GM23338 (cell line): ENCODE measurements at regions not wholly inside any gene's neighbourhood (a gene's known extent, or its start where the extent isn't known, plus 50 kb on each side); places are given as distances from the start of the nearest gene placed in this dataset.

Experiments
- CTCF ChIP-seq, 2 experiments: fragments of 200-600 bp in 1 of 2; sonication (generic) in 1 of 2; conservative IDR thresholded peaks; 2 replicates each; pipeline versions ENCODE4 v1.5.1 to v1.6.1; 2016 to 2017; ENCODE audit warnings: antibody characterized with exemption in 2 of 2, low read depth in 2 of 2, mild to moderate bottlenecking in 2 of 2, moderate library complexity in 1 of 2
- POLR2AphosphoS5 ChIP-seq: IDR thresholded peaks from 2 replicates; pipeline ENCODE4 v1.6.1; 2016; ENCODE audit warnings: antibody characterized with exemption, low read depth

GRCh38 chr14:98927986-98928385, 344.0 kb downstream of the BCL11B start:
- TF ChIP-seq CTCF (conservative IDR thresholded peaks at IDR 0.05; ENCODE audit: low read depth in 2 of 2) (no peak), POLR2AphosphoS5 (no peak)
